SK-N-SH treated with all-trans-retinoic acid at 6 μM for 48 hours (cell line): ENCODE measurements at regions not wholly inside any gene's neighbourhood (a gene's known extent, or its start where the extent isn't known, plus 50 kb on each side); places are given as distances from the start of the nearest gene placed in this dataset.

Source experiments
- ATAC-seq: fragments of 200-7000 bp; cut with Tn5 transposase; 3 replicates; pipeline ENCODE4 v1.9.1; 2020; ENCODE audit warnings: mild to moderate bottlenecking, moderate library complexity
- ARNTL ChIP-seq: fragments of 450-650 bp; formaldehyde crosslinking; IDR thresholded peaks from 2 replicates; pipeline ENCODE4 v1.5.0; 2020; ENCODE audit warnings: low read depth, mild to moderate bottlenecking, moderate library complexity, borderline replicate concordance
- BACH2 ChIP-seq: fragments of 250-450 bp; sonication (Bioruptor Pico); IDR thresholded peaks from 2 replicates; pipeline ENCODE4 v1.9.0; 2021; ENCODE audit warnings: mild to moderate bottlenecking, borderline replicate concordance
- CSDC2 ChIP-seq: fragments of 250-450 bp; sonication (Bioruptor Pico); IDR thresholded peaks from 2 replicates; pipeline ENCODE4 v1.5.0; 2020; ENCODE audit warnings: mild to moderate bottlenecking, moderate library complexity
- GLIS3 ChIP-seq: fragments of 250-450 bp; sonication (Bioruptor Pico); IDR thresholded peaks from 2 replicates; pipeline ENCODE4 v1.5.0; 2020; ENCODE audit warnings: mild to moderate bottlenecking, moderate library complexity
- ISL1 ChIP-seq: fragments of 250-450 bp; sonication (Bioruptor Pico); IDR thresholded peaks from 2 replicates; pipeline ENCODE4 v2.1.2; 2022; ENCODE audit warnings: mild to moderate bottlenecking, moderate library complexity
- OSR1 ChIP-seq: fragments of 250-450 bp; sonication (Bioruptor Pico); IDR thresholded peaks from 2 replicates; pipeline ENCODE4 v1.8.0; 2022; ENCODE audit warnings: moderate library complexity, mild to moderate bottlenecking, inconsistent platforms
- PPARA ChIP-seq: fragments of 250-450 bp; sonication (Bioruptor Pico); IDR thresholded peaks from 2 replicates; pipeline ENCODE4 v1.5.0; 2020; ENCODE audit warnings: mild to moderate bottlenecking, borderline replicate concordance
- RARB ChIP-seq: fragments of 250-450 bp; sonication (Bioruptor Pico); IDR thresholded peaks from 2 replicates; pipeline ENCODE4 v1.8.0; 2021; ENCODE audit warnings: mild to moderate bottlenecking, moderate library complexity
- SNAI2 ChIP-seq: fragments of 250-450 bp; sonication (Bioruptor Pico); IDR thresholded peaks from 2 replicates; pipeline ENCODE4 v1.5.0; 2020; ENCODE audit warnings: mild to moderate bottlenecking, moderate library complexity
- TCF4 ChIP-seq: fragments of 250-450 bp; sonication (Bioruptor Pico); IDR thresholded peaks from 2 replicates; pipeline ENCODE4 v1.8.0; 2021; ENCODE audit warnings: mild to moderate bottlenecking, moderate library complexity, borderline replicate concordance
- ZC3H10 ChIP-seq: fragments of 250-450 bp; sonication (Bioruptor Pico); IDR thresholded peaks from 2 replicates; pipeline ENCODE4 v1.5.1; 2021; ENCODE audit warnings: mild to moderate bottlenecking, moderate library complexity
- ZFP3 ChIP-seq: fragments of 250-450 bp; sonication (Bioruptor Pico); IDR thresholded peaks from 2 replicates; pipeline ENCODE4 v1.5.0; 2020; ENCODE audit warnings: mild to moderate bottlenecking, moderate library complexity
- ZFP30 ChIP-seq: fragments of 450-650 bp; formaldehyde crosslinking; IDR thresholded peaks from 2 replicates; pipeline ENCODE4 v1.5.0; 2022; ENCODE audit warnings: mild to moderate bottlenecking, moderate library complexity
- ZNF565 ChIP-seq: fragments of 450-650 bp; formaldehyde crosslinking; conservative IDR thresholded peaks from 2 replicates; pipeline ENCODE4 v1.5.0; 2020; ENCODE audit warnings: low read depth, mild to moderate bottlenecking, moderate library complexity
- ZNF70 ChIP-seq: fragments of 450-650 bp; formaldehyde crosslinking; IDR thresholded peaks from 2 replicates; pipeline ENCODE4 v1.5.0; 2020; ENCODE audit warnings: mild to moderate bottlenecking, moderate library complexity
- ZNF8 ChIP-seq: fragments of 450-650 bp; formaldehyde crosslinking; IDR thresholded peaks from 2 replicates; pipeline ENCODE4 v1.5.0; 2020; ENCODE audit warnings: mild to moderate bottlenecking, moderate library complexity
- TF ChIP-seq, protein P1 (sequence below): fragments of 250-450 bp; sonication (Bioruptor Pico); IDR thresholded peaks from 2 replicates; pipeline ENCODE4 v1.5.1; 2020; ENCODE audit warnings: low read depth, mild to moderate bottlenecking, moderate library complexity
- TF ChIP-seq, protein P2 (sequence below): fragments of 250-450 bp; sonication (Bioruptor Pico); IDR thresholded peaks from 2 replicates; pipeline ENCODE4 v1.5.0; 2020; ENCODE audit warnings: mild to moderate bottlenecking, moderate library complexity
- TF ChIP-seq, protein P3 (sequence below): fragments of 250-450 bp; sonication (Bioruptor Pico); IDR thresholded peaks from 2 replicates; pipeline ENCODE4 v1.8.0; 2021; ENCODE audit warnings: low read depth, mild to moderate bottlenecking, moderate library complexity, borderline replicate concordance

DNA sequence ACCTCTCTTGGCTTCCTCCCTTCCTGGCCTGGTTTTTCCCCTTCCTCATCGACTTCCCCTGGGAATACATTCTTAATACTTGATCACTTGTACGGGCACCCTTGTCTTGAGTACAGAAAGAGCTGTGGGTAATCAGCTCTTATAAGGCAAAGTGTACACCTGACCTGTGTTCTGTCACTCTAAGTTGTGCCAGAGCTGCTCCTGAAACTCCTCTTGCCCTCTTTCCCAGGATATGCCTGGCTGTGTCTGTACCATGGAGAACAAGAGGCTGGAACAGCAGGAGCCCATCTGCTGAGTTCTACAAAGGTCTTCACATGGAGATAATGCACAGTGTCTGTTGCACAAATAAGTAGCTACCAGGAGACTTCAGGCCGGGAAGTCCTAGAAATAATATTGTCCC lies 110.1 kb downstream of the FOXA2 start:
- no peak for ATAC-seq
- no peak for TF ChIP-seq ZNF70 (CRISPR knock-in tag)

DNA sequence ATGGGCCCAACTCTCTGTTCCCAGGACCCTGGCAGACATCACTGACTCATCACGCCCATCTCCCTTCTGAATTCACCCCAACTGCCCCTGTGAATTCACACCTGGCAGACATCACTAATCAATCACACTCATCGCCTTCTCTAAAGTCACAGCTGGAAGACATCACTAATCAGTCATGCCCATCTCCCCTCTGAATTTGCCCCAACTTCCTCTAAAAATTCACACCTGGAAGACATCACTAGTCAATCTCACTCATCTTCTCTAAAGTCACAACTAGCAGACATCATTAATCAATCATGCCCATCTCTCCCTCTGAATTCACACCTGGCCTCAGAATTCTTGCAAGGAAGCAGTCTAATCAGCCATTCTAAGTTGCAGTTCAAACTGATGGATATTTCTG lies 111.1 kb downstream of the FOXA2 start:
- no peak for TF ChIP-seq ZNF70 (CRISPR knock-in tag)
- no peak for TF ChIP-seq BACH2
- no peak for TF ChIP-seq ISL1 (CRISPR knock-in tag)
- TF ChIP-seq ZC3H10 (CRISPR knock-in tag) = no peak
- TF ChIP-seq PPARA (CRISPR knock-in tag) = no peak
- no peak for ATAC-seq

DNA sequence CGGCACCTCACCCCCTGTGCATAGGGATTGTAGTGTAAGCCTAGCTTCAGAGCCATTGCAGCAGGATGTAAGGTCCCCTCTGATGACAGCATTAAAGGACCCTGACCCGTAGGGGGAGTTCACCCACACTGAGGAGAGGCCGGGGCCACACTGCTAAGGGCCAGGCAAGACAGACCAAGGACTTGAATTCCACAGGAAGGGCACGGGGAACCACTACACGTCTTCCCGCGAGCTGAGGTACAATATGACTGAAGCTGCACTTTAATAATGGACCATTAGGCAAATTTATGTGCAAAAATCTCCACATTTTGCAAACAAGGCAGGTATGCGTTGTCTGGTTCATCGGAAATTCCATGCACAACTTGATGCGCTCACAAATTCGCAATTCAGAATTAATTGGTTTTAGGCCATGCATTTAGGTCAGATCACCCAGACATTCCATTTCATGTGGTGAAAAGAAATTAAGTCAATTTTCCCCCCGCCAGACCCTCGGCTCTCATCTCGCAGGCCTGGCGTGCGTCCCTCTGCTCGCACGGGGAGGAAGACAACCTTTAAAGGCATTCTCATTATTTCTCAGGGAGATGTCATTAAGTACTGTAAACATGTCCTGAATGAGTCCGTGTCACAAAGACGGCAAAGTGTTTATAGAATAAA lies 111.8 kb downstream of the FOXA2 start:
- TF ChIP-seq, protein P1, sequence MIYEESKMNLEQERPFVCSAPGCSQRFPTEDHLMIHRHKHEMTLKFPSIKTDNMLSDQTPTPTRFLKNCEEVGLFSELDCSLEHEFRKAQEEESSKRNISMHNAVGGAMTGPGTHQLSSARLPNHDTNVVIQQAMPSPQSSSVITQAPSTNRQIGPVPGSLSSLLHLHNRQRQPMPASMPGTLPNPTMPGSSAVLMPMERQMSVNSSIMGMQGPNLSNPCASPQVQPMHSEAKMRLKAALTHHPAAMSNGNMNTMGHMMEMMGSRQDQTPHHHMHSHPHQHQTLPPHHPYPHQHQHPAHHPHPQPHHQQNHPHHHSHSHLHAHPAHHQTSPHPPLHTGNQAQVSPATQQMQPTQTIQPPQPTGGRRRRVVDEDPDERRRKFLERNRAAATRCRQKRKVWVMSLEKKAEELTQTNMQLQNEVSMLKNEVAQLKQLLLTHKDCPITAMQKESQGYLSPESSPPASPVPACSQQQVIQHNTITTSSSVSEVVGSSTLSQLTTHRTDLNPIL (CRISPR knock-in tag) = no peak
- no peak for TF ChIP-seq ZFP3 (CRISPR knock-in tag)
- TF ChIP-seq, protein P2, sequence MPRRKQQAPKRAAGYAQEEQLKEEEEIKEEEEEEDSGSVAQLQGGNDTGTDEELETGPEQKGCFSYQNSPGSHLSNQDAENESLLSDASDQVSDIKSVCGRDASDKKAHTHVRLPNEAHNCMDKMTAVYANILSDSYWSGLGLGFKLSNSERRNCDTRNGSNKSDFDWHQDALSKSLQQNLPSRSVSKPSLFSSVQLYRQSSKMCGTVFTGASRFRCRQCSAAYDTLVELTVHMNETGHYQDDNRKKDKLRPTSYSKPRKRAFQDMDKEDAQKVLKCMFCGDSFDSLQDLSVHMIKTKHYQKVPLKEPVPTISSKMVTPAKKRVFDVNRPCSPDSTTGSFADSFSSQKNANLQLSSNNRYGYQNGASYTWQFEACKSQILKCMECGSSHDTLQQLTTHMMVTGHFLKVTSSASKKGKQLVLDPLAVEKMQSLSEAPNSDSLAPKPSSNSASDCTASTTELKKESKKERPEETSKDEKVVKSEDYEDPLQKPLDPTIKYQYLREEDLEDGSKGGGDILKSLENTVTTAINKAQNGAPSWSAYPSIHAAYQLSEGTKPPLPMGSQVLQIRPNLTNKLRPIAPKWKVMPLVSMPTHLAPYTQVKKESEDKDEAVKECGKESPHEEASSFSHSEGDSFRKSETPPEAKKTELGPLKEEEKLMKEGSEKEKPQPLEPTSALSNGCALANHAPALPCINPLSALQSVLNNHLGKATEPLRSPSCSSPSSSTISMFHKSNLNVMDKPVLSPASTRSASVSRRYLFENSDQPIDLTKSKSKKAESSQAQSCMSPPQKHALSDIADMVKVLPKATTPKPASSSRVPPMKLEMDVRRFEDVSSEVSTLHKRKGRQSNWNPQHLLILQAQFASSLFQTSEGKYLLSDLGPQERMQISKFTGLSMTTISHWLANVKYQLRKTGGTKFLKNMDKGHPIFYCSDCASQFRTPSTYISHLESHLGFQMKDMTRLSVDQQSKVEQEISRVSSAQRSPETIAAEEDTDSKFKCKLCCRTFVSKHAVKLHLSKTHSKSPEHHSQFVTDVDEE (CRISPR knock-in tag) = no peak
- ATAC-seq = no peak

DNA sequence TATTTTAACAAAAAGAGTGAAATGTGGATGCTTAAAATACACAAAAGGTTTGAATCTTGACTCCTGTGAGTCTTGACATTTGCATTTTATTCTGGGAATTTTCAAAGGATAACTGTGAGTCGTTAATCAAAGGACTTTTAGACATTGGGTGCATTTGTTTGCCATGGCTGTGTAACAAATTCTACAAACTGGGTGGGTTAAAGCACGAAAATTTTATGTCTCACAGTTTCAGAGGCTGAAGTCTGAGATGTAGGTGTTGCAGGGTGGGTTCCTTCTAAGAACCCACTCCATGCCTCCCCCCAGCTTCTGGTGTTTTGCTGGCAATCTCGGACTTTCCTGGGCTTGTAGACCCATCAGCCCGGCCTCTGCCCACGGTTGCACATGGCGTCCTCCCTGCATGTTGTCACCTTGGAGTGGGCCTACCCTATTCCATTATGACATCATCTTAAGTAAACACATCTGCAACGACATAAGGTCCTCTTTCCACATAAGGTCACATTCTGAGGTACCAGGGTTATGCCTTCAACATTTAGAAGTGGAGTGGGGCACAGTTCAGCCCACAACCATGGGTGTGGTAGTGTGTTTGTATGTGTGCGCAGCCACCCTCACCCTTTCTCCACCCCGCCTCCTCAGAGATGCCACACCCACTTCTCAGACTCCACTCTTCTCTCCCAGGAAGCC lies 113.1 kb downstream of the FOXA2 start:
- no peak for ATAC-seq
- TF ChIP-seq RARB = no peak
- TF ChIP-seq, protein P1 (CRISPR knock-in tag) = no peak
- TF ChIP-seq GLIS3 = no peak
- TF ChIP-seq, protein P3, sequence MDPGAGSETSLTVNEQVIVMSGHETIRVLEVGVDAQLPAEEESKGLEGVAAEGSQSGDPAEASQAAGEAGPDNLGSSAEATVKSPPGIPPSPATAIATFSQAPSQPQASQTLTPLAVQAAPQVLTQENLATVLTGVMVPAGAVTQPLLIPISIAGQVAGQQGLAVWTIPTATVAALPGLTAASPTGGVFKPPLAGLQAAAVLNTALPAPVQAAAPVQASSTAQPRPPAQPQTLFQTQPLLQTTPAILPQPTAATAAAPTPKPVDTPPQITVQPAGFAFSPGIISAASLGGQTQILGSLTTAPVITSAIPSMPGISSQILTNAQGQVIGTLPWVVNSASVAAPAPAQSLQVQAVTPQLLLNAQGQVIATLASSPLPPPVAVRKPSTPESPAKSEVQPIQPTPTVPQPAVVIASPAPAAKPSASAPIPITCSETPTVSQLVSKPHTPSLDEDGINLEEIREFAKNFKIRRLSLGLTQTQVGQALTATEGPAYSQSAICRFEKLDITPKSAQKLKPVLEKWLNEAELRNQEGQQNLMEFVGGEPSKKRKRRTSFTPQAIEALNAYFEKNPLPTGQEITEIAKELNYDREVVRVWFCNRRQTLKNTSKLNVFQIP = no peak
- TF ChIP-seq TCF4 (CRISPR knock-in tag) = no peak
- no peak for TF ChIP-seq ZFP30 (CRISPR knock-in tag)
- no peak for TF ChIP-seq OSR1 (CRISPR knock-in tag)
- TF ChIP-seq ZNF8 (CRISPR knock-in tag) = no peak
- no peak for TF ChIP-seq ARNTL (CRISPR knock-in tag)
- no peak for TF ChIP-seq ZNF70 (CRISPR knock-in tag)
- TF ChIP-seq SNAI2 (CRISPR knock-in tag) = no peak
- TF ChIP-seq CSDC2 (CRISPR knock-in tag) = no peak
- TF ChIP-seq BACH2 = no peak
- TF ChIP-seq PPARA (CRISPR knock-in tag) = no peak
- no peak for TF ChIP-seq ZNF565 (CRISPR knock-in tag)

DNA sequence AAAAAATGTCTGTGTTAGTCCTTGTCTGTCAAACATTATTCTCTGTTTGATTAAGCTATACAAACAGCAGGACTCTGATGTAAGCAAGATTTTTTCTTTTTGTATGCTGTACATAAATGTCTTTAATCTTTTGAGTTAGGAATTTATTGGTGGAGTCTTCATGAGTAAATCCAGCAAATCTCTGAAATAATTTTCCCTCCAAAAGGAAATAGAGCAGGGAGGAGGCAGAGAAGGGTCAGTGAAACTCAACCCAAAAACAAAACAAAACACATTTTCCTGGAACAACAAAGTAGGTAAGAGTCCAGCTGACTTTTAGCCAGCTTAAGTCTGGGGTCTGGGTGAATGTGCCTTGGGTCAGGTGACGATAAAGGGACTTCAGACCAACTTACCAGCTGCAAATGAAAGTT lies 113.7 kb downstream of the FOXA2 start:
- ATAC-seq = no peak
- no peak for TF ChIP-seq ZFP30 (CRISPR knock-in tag)
- TF ChIP-seq, all 23 proteins: peak for 0
